Brain microvascular endothelial cell (primary cell): ENCODE measurements at regions not wholly inside any gene's neighbourhood (a gene's known extent, or its start where the extent isn't known, plus 50 kb on each side); places are given as distances from the start of the nearest gene placed in this dataset.

Experiments used
- DNase-seq: peaks from one replicate; pipeline ENCODE4 v3.0.0-alpha.2; 2020
- H3K27ac ChIP-seq: fragments of 250-450 bp; sonication (Bioruptor Pico); 2 replicates; pipeline ENCODE4 v1.5.1; 2020; ENCODE audit warnings: mild to moderate bottlenecking, moderate library complexity
- H3K27me3 ChIP-seq: fragments of 250-450 bp; sonication (Bioruptor Pico); replicated peaks from 2 replicates; pipeline ENCODE4 v1.5.1; 2020; ENCODE audit warnings: mild to moderate bottlenecking
- H3K36me3 ChIP-seq: fragments of 250-450 bp; sonication (Bioruptor Pico); replicated peaks from 2 replicates; pipeline ENCODE4 v1.5.1; 2020; ENCODE audit warnings: mild to moderate bottlenecking
- H3K4me3 ChIP-seq: 2 replicates; pipeline ENCODE4 v1.5.1; 2011; ENCODE audit warnings: low read depth, mild to moderate bottlenecking, control low read depth, low read length, moderate library complexity
- in situ Hi-C: cut with HindIII; loops from 2 replicates; pipeline ENCODE4 v1.10.0; 2017; ENCODE audit warnings: low sequenced_read_pairs, low pct_ligation_motif_present
- TF ChIP-seq, protein P1 (sequence below): IDR thresholded peaks from 2 replicates; pipeline ENCODE4 v1.5.1; 2011; ENCODE audit warnings: low read depth, mild to moderate bottlenecking, moderate library complexity, low read length, control low read depth, inconsistent platforms; ENCODE audit errors: missing control alignments

DNA sequence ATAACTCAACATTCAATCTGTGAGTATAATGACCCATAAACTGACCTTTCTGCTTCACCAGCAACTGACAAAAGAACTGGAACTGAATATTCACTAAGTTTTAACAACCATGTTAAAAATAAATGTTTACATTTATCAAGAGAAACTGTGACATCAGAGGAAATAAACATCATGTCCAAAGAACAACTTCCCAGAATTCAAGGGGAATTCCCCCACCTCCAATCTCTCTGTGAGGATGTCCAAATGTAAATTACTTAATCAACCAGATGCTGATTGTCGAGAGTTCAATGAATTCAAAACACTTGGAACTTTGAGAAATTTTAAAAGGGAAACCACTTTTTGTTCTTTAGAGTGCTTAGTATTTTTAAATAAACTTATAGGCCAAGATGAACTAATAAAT lies 365.6 kb upstream of the ADGRL2 start:
- TF ChIP-seq, protein P1, sequence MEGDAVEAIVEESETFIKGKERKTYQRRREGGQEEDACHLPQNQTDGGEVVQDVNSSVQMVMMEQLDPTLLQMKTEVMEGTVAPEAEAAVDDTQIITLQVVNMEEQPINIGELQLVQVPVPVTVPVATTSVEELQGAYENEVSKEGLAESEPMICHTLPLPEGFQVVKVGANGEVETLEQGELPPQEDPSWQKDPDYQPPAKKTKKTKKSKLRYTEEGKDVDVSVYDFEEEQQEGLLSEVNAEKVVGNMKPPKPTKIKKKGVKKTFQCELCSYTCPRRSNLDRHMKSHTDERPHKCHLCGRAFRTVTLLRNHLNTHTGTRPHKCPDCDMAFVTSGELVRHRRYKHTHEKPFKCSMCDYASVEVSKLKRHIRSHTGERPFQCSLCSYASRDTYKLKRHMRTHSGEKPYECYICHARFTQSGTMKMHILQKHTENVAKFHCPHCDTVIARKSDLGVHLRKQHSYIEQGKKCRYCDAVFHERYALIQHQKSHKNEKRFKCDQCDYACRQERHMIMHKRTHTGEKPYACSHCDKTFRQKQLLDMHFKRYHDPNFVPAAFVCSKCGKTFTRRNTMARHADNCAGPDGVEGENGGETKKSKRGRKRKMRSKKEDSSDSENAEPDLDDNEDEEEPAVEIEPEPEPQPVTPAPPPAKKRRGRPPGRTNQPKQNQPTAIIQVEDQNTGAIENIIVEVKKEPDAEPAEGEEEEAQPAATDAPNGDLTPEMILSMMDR, result no peak
- H3K36me3 ChIP-seq, result no peaks in the 10 kb centered on the region
- H3K4me3 ChIP-seq, result no peak overlapping the region
- in situ Hi-C loops, result no loop called here
- no peaks in the 10 kb centered on the region for H3K27me3 ChIP-seq
- no peak for DNase-seq
- H3K27ac ChIP-seq, result no peak overlapping the region

DNA sequence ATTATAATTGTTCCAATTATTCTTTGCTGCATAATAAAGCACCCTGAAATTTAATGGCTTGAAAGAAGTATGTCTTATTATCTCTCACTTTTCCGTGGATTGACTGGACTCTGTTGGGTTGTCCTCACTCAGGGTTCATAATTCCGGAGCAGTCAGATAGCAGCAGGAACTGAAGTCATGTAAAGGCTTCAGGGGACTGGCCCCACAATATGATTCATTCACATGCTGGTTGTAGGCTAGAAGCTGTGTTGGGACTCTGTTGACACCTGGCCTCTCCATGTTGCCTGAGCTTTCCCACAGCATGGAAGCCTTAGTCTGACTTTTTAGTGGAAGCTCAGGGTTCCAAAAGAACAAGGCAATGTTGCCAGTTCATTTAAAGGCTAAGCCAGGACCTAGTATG lies 367.1 kb upstream of the ADGRL2 start:
- TF ChIP-seq, protein P1, result no peak
- H3K27ac ChIP-seq, result no peak overlapping the region
- H3K36me3 ChIP-seq, result no peaks in the 10 kb centered on the region
- no peak for DNase-seq
- in situ Hi-C loops, result no loop called here
- no peak overlapping the region for H3K4me3 ChIP-seq
- H3K27me3 ChIP-seq, result no peaks in the 10 kb centered on the region

DNA sequence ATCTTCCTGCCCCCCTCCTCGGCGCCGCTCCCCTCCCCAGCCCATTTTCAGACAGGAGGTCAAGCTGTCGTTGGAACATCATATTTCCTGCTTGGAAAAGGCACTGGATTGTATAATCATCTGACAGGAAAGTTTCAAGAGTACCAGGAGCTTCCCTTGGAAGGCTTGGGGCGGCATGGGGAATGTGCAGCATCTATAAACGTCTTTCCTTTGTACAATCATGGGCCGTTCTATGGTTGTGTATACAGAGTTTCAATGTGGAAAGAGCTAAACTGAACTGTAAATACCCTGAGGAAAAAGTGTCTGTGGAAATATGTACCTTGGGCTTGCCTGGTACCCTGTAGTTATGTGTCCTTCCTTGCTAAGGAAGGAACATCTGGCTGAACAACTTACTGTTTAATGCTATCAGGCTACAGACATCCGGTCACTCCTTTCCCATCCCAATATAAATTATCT lies 368.1 kb upstream of the ADGRL2 start:
- in situ Hi-C loops, result no loop called here
- Histone ChIP-seq H3K27ac (no peak overlapping the region), H3K27me3 (no peaks in the 10 kb centered on the region), H3K4me3 (no peak overlapping the region), H3K36me3 (no peaks in the 10 kb centered on the region)
- DNase-seq, result no peak
- TF ChIP-seq, protein P1, result no peak

DNA sequence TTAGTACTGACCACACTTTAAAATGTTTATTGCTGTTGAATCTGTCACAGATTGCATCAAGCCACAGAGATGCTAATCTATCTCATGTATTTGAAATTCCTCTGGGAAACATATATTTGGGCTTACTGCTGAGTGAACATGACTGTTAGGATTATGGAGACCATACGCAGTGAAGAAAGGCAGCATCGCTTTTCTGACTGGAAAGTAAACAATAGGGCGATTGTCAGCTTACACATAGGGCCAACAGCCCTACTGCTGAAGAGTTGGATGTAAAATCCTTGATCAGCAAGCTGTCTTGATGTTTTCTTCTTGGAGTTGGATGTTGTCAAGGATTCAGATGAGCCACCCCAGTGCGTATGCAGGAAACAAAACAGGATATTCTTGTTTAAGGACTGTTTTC lies 368.7 kb upstream of the ADGRL2 start:
- no peak for DNase-seq
- Histone ChIP-seq H3K36me3 (no peaks in the 10 kb centered on the region), H3K4me3 (no peak overlapping the region), H3K27ac (no peak overlapping the region), H3K27me3 (no peaks in the 10 kb centered on the region)
- TF ChIP-seq, protein P1, result no peak
- in situ Hi-C loops, result no loop called here

DNA sequence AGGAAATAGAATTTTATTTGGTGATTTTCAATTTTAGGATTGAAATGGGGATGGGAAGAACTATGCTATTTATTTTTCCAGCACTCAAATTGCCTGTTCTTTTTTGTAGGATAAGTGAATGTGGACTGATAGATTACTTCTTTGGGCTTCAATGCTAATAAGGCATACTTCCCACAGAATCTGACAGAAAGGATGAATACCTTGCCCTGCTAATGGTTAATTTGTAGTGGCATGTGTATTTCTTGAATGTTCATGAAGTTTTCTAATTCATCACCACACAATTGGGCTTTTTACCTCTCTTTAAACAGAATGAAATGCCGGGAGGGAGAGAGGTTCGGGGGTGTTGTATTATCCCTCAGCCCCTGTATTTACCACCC lies 369.1 kb upstream of the ADGRL2 start:
- Histone ChIP-seq H3K27ac (no peak overlapping the region), H3K4me3 (no peak overlapping the region), H3K36me3 (no peaks in the 10 kb centered on the region), H3K27me3 (no peaks in the 10 kb centered on the region)
- TF ChIP-seq, protein P1, result no peak
- no peak for DNase-seq
- in situ Hi-C loops, result no loop called here

DNA sequence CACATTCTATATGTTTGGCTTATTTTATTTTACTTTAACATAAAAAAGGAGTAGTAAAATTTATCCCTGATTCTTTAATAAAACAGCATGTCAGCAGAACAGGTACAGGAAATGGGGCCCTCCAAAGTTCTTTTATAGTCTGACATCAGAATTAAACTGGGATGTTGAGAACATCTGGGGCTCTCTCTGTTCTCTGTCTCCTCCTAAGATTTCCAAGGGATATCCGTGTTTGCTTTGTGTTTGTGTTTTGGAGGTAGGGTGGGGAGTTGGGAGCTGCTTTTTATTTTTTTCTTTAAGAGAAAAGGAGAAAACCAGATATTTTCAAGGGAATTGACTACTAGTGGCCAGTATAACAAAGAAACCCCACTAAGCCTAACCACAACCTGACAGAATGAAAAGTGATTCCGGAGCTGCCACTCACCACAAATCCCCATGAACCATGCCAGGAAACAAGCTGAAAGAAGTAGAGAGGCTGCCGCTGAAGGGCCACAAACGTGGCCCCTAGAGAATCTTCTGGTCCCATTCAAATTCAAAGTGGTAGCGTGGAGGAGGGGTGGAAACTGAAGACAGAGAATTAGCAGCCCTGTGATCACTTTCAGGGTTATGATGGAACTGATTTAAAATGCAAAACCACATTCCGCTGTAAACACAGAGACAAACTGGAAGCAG lies 369.6 kb upstream of the ADGRL2 start:
- Histone ChIP-seq H3K36me3 (no peaks in the 10 kb centered on the region), H3K27me3 (no peaks in the 10 kb centered on the region), H3K4me3 (no peak overlapping the region), H3K27ac (no peak overlapping the region)
- TF ChIP-seq, protein P1, result no peak
- in situ Hi-C loops, result no loop called here
- DNase-seq, result no peak
